ENCODE measurements at regions not wholly inside any gene's neighbourhood (a gene's known extent, or its start where the extent isn't known, plus 50 kb on each side); places are given as distances from the start of the nearest gene placed in this dataset.
"Not testable (repeated sequence)": the region's sequence is repeated elsewhere in the genome, so short reads cannot be mapped to it uniquely, and the experiment has no call there.

- intact Hi-C loops (cut with micrococcal nuclease; ENCODE audit: unreplicated experiment), result no loop called here
- no peaks in the 10 kb centered on the region for H3K79me2 ChIP-seq (ENCODE audit: low read depth)
- TF ChIP-seq CTCF (conservative IDR thresholded peaks at IDR 0.05), result no peak
- TF ChIP-seq EZH2 (IDR thresholded peaks at IDR 0.05; ENCODE audit: low read depth), result no peak
Observed at GRCh38 chr4:72770708-72771107, 201.7 kb upstream of the ADAMTS3 start.

GRCh38 chr4:72768364-72768763 is 199.3 kb upstream of the ADAMTS3 start:
- Histone ChIP-seq H3K9me2 (ENCODE audit: insufficient read depth) (no peaks in the 10 kb centered on the region), H3K4me2 (no peak overlapping the region), H3K27me3 (ENCODE audit: insufficient read depth, low read depth) (no peaks in the 10 kb centered on the region), H3K36me3 (ENCODE audit: low read depth) (no peaks in the 10 kb centered on the region), H3K4me3 (no peak overlapping the region), H3K79me2 (ENCODE audit: low read depth) (no peaks in the 10 kb centered on the region), H4K20me1 (ENCODE audit: insufficient read depth) (no peaks in the 10 kb centered on the region), H3K4me1 (replicated peaks; ENCODE audit: insufficient read depth) (no peaks in the 10 kb centered on the region), H3K27ac (no peak overlapping the region), H3K9me3 (ENCODE audit: insufficient read depth, low read depth) (no peaks in the 10 kb centered on the region), H2AFZ (no peak overlapping the region), H3F3A (ENCODE audit: insufficient read depth, low read depth) (no peaks in the 10 kb centered on the region)
- intact Hi-C loops (cut with micrococcal nuclease; ENCODE audit: unreplicated experiment), result no loop called here
- CTCF ChIA-PET, result interaction anchor here (0.6 kb wide), 1 partner anchor 377 kb away, joined by 5 read pairs; no protein-coding TSS in a partner anchor
- DNase-seq, result no peak
- POLR2A ChIA-PET (ENCODE audit: unreplicated experiment), result no interaction called here
- BruUV-seq (replicated peaks), result no TSS peak
- TF ChIP-seq EZH2 (IDR thresholded peaks at IDR 0.05; ENCODE audit: low read depth), result no peak
- TF ChIP-seq CTCF (conservative IDR thresholded peaks at IDR 0.05), result no peak

More at GRCh38 chr4:72770708-72771107, 201.7 kb upstream of the ADAMTS3 start:
- Histone ChIP-seq H4K20me1 (ENCODE audit: insufficient read depth) (no peaks in the 10 kb centered on the region), H3K27me3 (ENCODE audit: insufficient read depth, low read depth) (no peaks in the 10 kb centered on the region), H3F3A (ENCODE audit: insufficient read depth, low read depth) (no peaks in the 10 kb centered on the region), H3K4me2 (no peak overlapping the region), H3K4me3 (no peak overlapping the region), H2AFZ (no peak overlapping the region), H3K9me2 (ENCODE audit: insufficient read depth) (no peaks in the 10 kb centered on the region), H3K9me3 (ENCODE audit: insufficient read depth, low read depth) (no peaks in the 10 kb centered on the region), H3K4me1 (replicated peaks; ENCODE audit: insufficient read depth) (no peaks in the 10 kb centered on the region), H3K27ac (no peak overlapping the region), H3K36me3 (ENCODE audit: low read depth) (no peaks in the 10 kb centered on the region)
- ChIA-PET POLR2A (ENCODE audit: unreplicated experiment) (no interaction called here), CTCF (no interaction called here)
- no peak for DNase-seq
- no TSS peak for BruUV-seq (replicated peaks)

- no peak for TF ChIP-seq CTCF (conservative IDR thresholded peaks at IDR 0.05)
- no peak for TF ChIP-seq EZH2 (IDR thresholded peaks at IDR 0.05; ENCODE audit: low read depth)
- Histone ChIP-seq H3K4me1 (replicated peaks; ENCODE audit: insufficient read depth) (no peaks in the 10 kb centered on the region), H3K27ac (no peak overlapping the region), H3F3A (ENCODE audit: insufficient read depth, low read depth) (no peaks in the 10 kb centered on the region), H3K36me3 (ENCODE audit: low read depth) (no peaks in the 10 kb centered on the region), H3K4me3 (no peak overlapping the region), H4K20me1 (ENCODE audit: insufficient read depth) (no peaks in the 10 kb centered on the region), H3K9me2 (ENCODE audit: insufficient read depth) (no peaks in the 10 kb centered on the region), H2AFZ (no peak overlapping the region), H3K9me3 (ENCODE audit: insufficient read depth, low read depth) (no peaks in the 10 kb centered on the region), H3K4me2 (no peak overlapping the region), H3K27me3 (ENCODE audit: insufficient read depth, low read depth) (no peaks in the 10 kb centered on the region), H3K79me2 (ENCODE audit: low read depth) (no peaks in the 10 kb centered on the region)
- no peak for DNase-seq
- ChIA-PET POLR2A (ENCODE audit: unreplicated experiment) (no interaction called here), CTCF (no interaction called here)
- intact Hi-C loops (cut with micrococcal nuclease; ENCODE audit: unreplicated experiment), result no loop called here
- BruUV-seq (replicated peaks), result no TSS peak
Observed at GRCh38 chr4:72767618-72768302, 198.7 kb upstream of the ADAMTS3 start.

GRCh38 chr4:72765788-72766187 is 196.8 kb upstream of the ADAMTS3 start:
- H3K9me3 ChIP-seq (ENCODE audit: insufficient read depth, low read depth); POLR2A ChIA-PET (ENCODE audit: unreplicated experiment); H2AFZ ChIP-seq; H3K9me2 ChIP-seq (ENCODE audit: insufficient read depth); H3F3A ChIP-seq (ENCODE audit: insufficient read depth, low read depth); H3K36me3 ChIP-seq (ENCODE audit: low read depth); H3K4me1 ChIP-seq (replicated peaks; ENCODE audit: insufficient read depth); H3K27ac ChIP-seq; intact Hi-C loops (cut with micrococcal nuclease; ENCODE audit: unreplicated experiment); H3K79me2 ChIP-seq (ENCODE audit: low read depth); BruUV-seq (replicated peaks); H3K4me3 ChIP-seq; DNase-seq; CTCF ChIA-PET; H3K27me3 ChIP-seq (ENCODE audit: insufficient read depth, low read depth); H4K20me1 ChIP-seq (ENCODE audit: insufficient read depth); H3K4me2 ChIP-seq: not testable (repeated sequence)
